ENCODE measurements at regions not wholly inside any gene's neighbourhood (a gene's known extent, or its start where the extent isn't known, plus 50 kb on each side); places are given as distances from the start of the nearest gene placed in this dataset.
"Not testable (repeated sequence)": the region's sequence is repeated elsewhere in the genome, so short reads cannot be mapped to it uniquely, and the experiment has no call there.

- not testable (repeated sequence) for H3K9ac ChIP-seq (ENCODE audit: low read depth in 1 of 3, low read length in 3 of 3); H3K4me3 ChIP-seq (ENCODE audit: low read length in 3 of 3); H3K27me3 ChIP-seq (ENCODE audit: control insufficient read depth in 3 of 3, insufficient read depth in 3 of 3, low read length in 3 of 3); H3K4me1 ChIP-seq (ENCODE audit: control insufficient read depth in 3 of 3, insufficient read depth in 3 of 3, low read length in 3 of 3); H3K36me3 ChIP-seq (ENCODE audit: control insufficient read depth in 3 of 3, insufficient read depth in 3 of 3, low read length in 3 of 3); H3K27ac ChIP-seq (ENCODE audit: low read depth, low read length)
- peaks cover 0 to 14% (median 2%) of the 10 kb centered on the region in 3 donors for H3K9me3 ChIP-seq (ENCODE audit: control insufficient read depth in 3 of 3, low read length in 3 of 3)
These were observed 176.5 kb downstream of the CRLF2 start for GRCh38 chrX:1035931-1036330.

- Histone ChIP-seq H3K9ac (ENCODE audit: low read depth in 1 of 3, low read length in 3 of 3) (no peak overlapping the region), H3K36me3 (ENCODE audit: control insufficient read depth in 3 of 3, insufficient read depth in 3 of 3, low read length in 3 of 3) (no peaks in the 10 kb centered on the region), H3K27ac (ENCODE audit: low read depth, low read length) (no peak overlapping the region), H3K9me3 (ENCODE audit: control insufficient read depth in 3 of 3, low read length in 3 of 3) (peaks cover 0 to 11% (median 2%) of the 10 kb centered on the region in 3 donors), H3K4me3 (ENCODE audit: low read length in 3 of 3) (no peak overlapping the region), H3K4me1 (ENCODE audit: control insufficient read depth in 3 of 3, insufficient read depth in 3 of 3, low read length in 3 of 3) (no peaks in the 10 kb centered on the region), H3K27me3 (ENCODE audit: control insufficient read depth in 3 of 3, insufficient read depth in 3 of 3, low read length in 3 of 3) (no peaks in the 10 kb centered on the region)
These were observed 177.2 kb downstream of the CRLF2 start for GRCh38 chrX:1035206-1035605.

GRCh38 chrX:1034717-1035116, 177.7 kb downstream of the CRLF2 start:
- no peak overlapping the region for H3K9ac ChIP-seq (ENCODE audit: low read depth in 1 of 3, low read length in 3 of 3)

GRCh38 chrX:1031521-1032430, 180.7 kb downstream of the CRLF2 start:
- no peak overlapping the region for H3K9ac ChIP-seq (ENCODE audit: low read depth in 1 of 3, low read length in 3 of 3)
- H3K9me3 ChIP-seq (ENCODE audit: control insufficient read depth in 3 of 3, low read length in 3 of 3) = peaks cover 0 to 4% (median 2%) of the 10 kb centered on the region in 3 donors
- H3K4me3 ChIP-seq (ENCODE audit: low read length in 3 of 3) = no peak overlapping the region
- H3K4me1 ChIP-seq (ENCODE audit: control insufficient read depth in 3 of 3, insufficient read depth in 3 of 3, low read length in 3 of 3) = no peaks in the 10 kb centered on the region
- no peaks in the 10 kb centered on the region for H3K36me3 ChIP-seq (ENCODE audit: control insufficient read depth in 3 of 3, insufficient read depth in 3 of 3, low read length in 3 of 3)
- H3K27ac ChIP-seq (ENCODE audit: low read depth, low read length) = no peak overlapping the region
- H3K27me3 ChIP-seq (ENCODE audit: control insufficient read depth in 3 of 3, insufficient read depth in 3 of 3, low read length in 3 of 3) = peaks cover 0 to 3% (median 0%) of the 10 kb centered on the region in 3 donors

More at GRCh38 chrX:1034717-1035116, 177.7 kb downstream of the CRLF2 start:
- Histone ChIP-seq H3K4me1 (ENCODE audit: control insufficient read depth in 3 of 3, insufficient read depth in 3 of 3, low read length in 3 of 3) (no peaks in the 10 kb centered on the region), H3K4me3 (ENCODE audit: low read length in 3 of 3) (no peak overlapping the region), H3K36me3 (ENCODE audit: control insufficient read depth in 3 of 3, insufficient read depth in 3 of 3, low read length in 3 of 3) (no peaks in the 10 kb centered on the region), H3K9me3 (ENCODE audit: control insufficient read depth in 3 of 3, low read length in 3 of 3) (peaks cover 0 to 8% (median 2%) of the 10 kb centered on the region in 3 donors), H3K27me3 (ENCODE audit: control insufficient read depth in 3 of 3, insufficient read depth in 3 of 3, low read length in 3 of 3) (no peaks in the 10 kb centered on the region), H3K27ac (ENCODE audit: low read depth, low read length) (no peak overlapping the region)

- Histone ChIP-seq H3K9me3 (ENCODE audit: control insufficient read depth in 3 of 3, low read length in 3 of 3) (peaks cover 0 to 2% (median under 1%) of the 10 kb centered on the region in 3 donors), H3K36me3 (ENCODE audit: control insufficient read depth in 3 of 3, insufficient read depth in 3 of 3, low read length in 3 of 3) (no peaks in the 10 kb centered on the region), H3K4me3 (ENCODE audit: low read length in 3 of 3) (no peak overlapping the region), H3K9ac (ENCODE audit: low read depth in 1 of 3, low read length in 3 of 3) (no peak overlapping the region), H3K27me3 (ENCODE audit: control insufficient read depth in 3 of 3, insufficient read depth in 3 of 3, low read length in 3 of 3) (peaks cover 0 to 3% (median 0%) of the 10 kb centered on the region in 3 donors), H3K27ac (ENCODE audit: low read depth, low read length) (no peak overlapping the region), H3K4me1 (ENCODE audit: control insufficient read depth in 3 of 3, insufficient read depth in 3 of 3, low read length in 3 of 3) (no peaks in the 10 kb centered on the region)
These were observed 183.0 kb downstream of the CRLF2 start for GRCh38 chrX:1029494-1029893.

GRCh38 chrX:1027680-1028079, 184.8 kb downstream of the CRLF2 start:
- no peaks in the 10 kb centered on the region for H3K9me3 ChIP-seq (ENCODE audit: control insufficient read depth in 3 of 3, low read length in 3 of 3)
- H3K9ac ChIP-seq (ENCODE audit: low read depth in 1 of 3, low read length in 3 of 3) = no peak overlapping the region
- H3K4me1 ChIP-seq (ENCODE audit: control insufficient read depth in 3 of 3, insufficient read depth in 3 of 3, low read length in 3 of 3) = no peaks in the 10 kb centered on the region
- H3K27ac ChIP-seq (ENCODE audit: low read depth, low read length) = no peak overlapping the region
- no peak overlapping the region for H3K4me3 ChIP-seq (ENCODE audit: low read length in 3 of 3)
- H3K36me3 ChIP-seq (ENCODE audit: control insufficient read depth in 3 of 3, insufficient read depth in 3 of 3, low read length in 3 of 3) = no peaks in the 10 kb centered on the region
- peaks cover 0 to 3% (median 0%) of the 10 kb centered on the region in 3 donors for H3K27me3 ChIP-seq (ENCODE audit: control insufficient read depth in 3 of 3, insufficient read depth in 3 of 3, low read length in 3 of 3)

- no peaks in the 10 kb centered on the region for H3K4me1 ChIP-seq (ENCODE audit: control insufficient read depth in 3 of 3, insufficient read depth in 3 of 3, low read length in 3 of 3)
- H3K9me3 ChIP-seq (ENCODE audit: control insufficient read depth in 3 of 3, low read length in 3 of 3) = no peaks in the 10 kb centered on the region
- no peak overlapping the region for H3K9ac ChIP-seq (ENCODE audit: low read depth in 1 of 3, low read length in 3 of 3)
- peaks cover 0 to 3% (median 0%) of the 10 kb centered on the region in 3 donors for H3K27me3 ChIP-seq (ENCODE audit: control insufficient read depth in 3 of 3, insufficient read depth in 3 of 3, low read length in 3 of 3)
- no peak overlapping the region for H3K27ac ChIP-seq (ENCODE audit: low read depth, low read length)
- no peaks in the 10 kb centered on the region for H3K36me3 ChIP-seq (ENCODE audit: control insufficient read depth in 3 of 3, insufficient read depth in 3 of 3, low read length in 3 of 3)
- no peak overlapping the region for H3K4me3 ChIP-seq (ENCODE audit: low read length in 3 of 3)
These were observed 185.3 kb downstream of the CRLF2 start for GRCh38 chrX:1027133-1027532.

GRCh38 chrX:1026263-1027015, 186.0 kb downstream of the CRLF2 start:
- Histone ChIP-seq H3K27ac (ENCODE audit: low read depth, low read length) (no peak overlapping the region), H3K9ac (ENCODE audit: low read depth in 1 of 3, low read length in 3 of 3) (no peak overlapping the region), H3K36me3 (ENCODE audit: control insufficient read depth in 3 of 3, insufficient read depth in 3 of 3, low read length in 3 of 3) (no peaks in the 10 kb centered on the region), H3K27me3 (ENCODE audit: control insufficient read depth in 3 of 3, insufficient read depth in 3 of 3, low read length in 3 of 3) (peaks cover 0 to 3% (median 0%) of the 10 kb centered on the region in 3 donors), H3K4me1 (ENCODE audit: control insufficient read depth in 3 of 3, insufficient read depth in 3 of 3, low read length in 3 of 3) (no peaks in the 10 kb centered on the region), H3K9me3 (ENCODE audit: control insufficient read depth in 3 of 3, low read length in 3 of 3) (peaks cover 0 to 3% (median under 1%) of the 10 kb centered on the region in 3 donors), H3K4me3 (ENCODE audit: low read length in 3 of 3) (no peak overlapping the region)

GRCh38 chrX:1025413-1025812, 187.0 kb downstream of the CRLF2 start:
- no peak overlapping the region for H3K27ac ChIP-seq (ENCODE audit: low read depth, low read length)
- H3K9me3 ChIP-seq (ENCODE audit: control insufficient read depth in 3 of 3, low read length in 3 of 3) = peaks cover 4 to 10% (median 6%) of the 10 kb centered on the region in 3 donors
- H3K27me3 ChIP-seq (ENCODE audit: control insufficient read depth in 3 of 3, insufficient read depth in 3 of 3, low read length in 3 of 3) = peaks cover 0 to 3% (median 0%) of the 10 kb centered on the region in 3 donors
- no peaks in the 10 kb centered on the region for H3K36me3 ChIP-seq (ENCODE audit: control insufficient read depth in 3 of 3, insufficient read depth in 3 of 3, low read length in 3 of 3)
- no peak overlapping the region for H3K9ac ChIP-seq (ENCODE audit: low read depth in 1 of 3, low read length in 3 of 3)
- no peaks in the 10 kb centered on the region for H3K4me1 ChIP-seq (ENCODE audit: control insufficient read depth in 3 of 3, insufficient read depth in 3 of 3, low read length in 3 of 3)
- no peak overlapping the region for H3K4me3 ChIP-seq (ENCODE audit: low read length in 3 of 3)

- Histone ChIP-seq H3K27me3 (ENCODE audit: control insufficient read depth in 3 of 3, insufficient read depth in 3 of 3, low read length in 3 of 3) (peaks cover 0 to 3% (median 0%) of the 10 kb centered on the region in 3 donors), H3K4me1 (ENCODE audit: control insufficient read depth in 3 of 3, insufficient read depth in 3 of 3, low read length in 3 of 3) (no peaks in the 10 kb centered on the region), H3K36me3 (ENCODE audit: control insufficient read depth in 3 of 3, insufficient read depth in 3 of 3, low read length in 3 of 3) (no peaks in the 10 kb centered on the region)
These were observed 188.8 kb downstream of the CRLF2 start for GRCh38 chrX:1023676-1024075.

More at GRCh38 chrX:1023676-1024075, 188.8 kb downstream of the CRLF2 start:
- peaks cover 4 to 10% (median 6%) of the 10 kb centered on the region in 3 donors for H3K9me3 ChIP-seq (ENCODE audit: control insufficient read depth in 3 of 3, low read length in 3 of 3)
- H3K9ac ChIP-seq (ENCODE audit: low read depth in 1 of 3, low read length in 3 of 3) = no peak overlapping the region
- H3K4me3 ChIP-seq (ENCODE audit: low read length in 3 of 3) = no peak overlapping the region
- no peak overlapping the region for H3K27ac ChIP-seq (ENCODE audit: low read depth, low read length)

Measured in skeletal muscle tissue (tissue), 3 donors.